SK-N-SH (cell line): ENCODE measurements at regions not wholly inside any gene's neighbourhood (a gene's known extent, or its start where the extent isn't known, plus 50 kb on each side); places are given as distances from the start of the nearest gene placed in this dataset.

Source experiments
- CTCF ChIA-PET: fragments of 300-600, 350-600 bp; formaldehyde crosslinking; extraction: SDS; loops from one replicate; lab custom pipeline; 2021; lab: Yijun Ruan, JAX
- POLR2A ChIA-PET: fragments of 350-600 bp; sonication (Branson Sonifier 250); formaldehyde crosslinking; extraction: SDS; loops from one replicate; lab custom pipeline; 2020; ENCODE audit warnings: antibody characterized with exemption, inconsistent platforms; lab: Yijun Ruan, JAX
- DNase-seq: peaks from one replicate; pipeline ENCODE4 v3.0.0; 2012
- H2AFZ ChIP-seq: fragments of 200-600 bp; sonication (generic); 2 replicates; pipeline ENCODE4 v1.8.1; 2016; ENCODE audit warnings: antibody characterized with exemption, mild to moderate bottlenecking, low read depth
- H3F3A ChIP-seq: fragments of 200-600 bp; sonication (generic); replicated peaks from 2 replicates; pipeline ENCODE3; 2016; ENCODE audit warnings: antibody characterized with exemption, mild to moderate bottlenecking; ENCODE audit not compliant: insufficient read depth
- H3K27ac ChIP-seq, 2 experiments: fragments of 200-500 bp in 1 of 2; fragments of 200-600 bp in 1 of 2; sonication (Bioruptor generic) in 1 of 2; sonication (generic), shearing (Covaris generic) in 1 of 2; 2 replicates each; pipeline versions ENCODE4 v1.5.1 to v1.6.1; 2014 to 2016; ENCODE audit warnings: low read depth in 2 of 2, inconsistent platforms in 1 of 2, low read length in 1 of 2, mild to moderate bottlenecking in 1 of 2, mixed read lengths in 1 of 2
- H3K27me3 ChIP-seq: fragments of 200-600 bp; sonication (generic), shearing (Covaris generic); 2 replicates; pipeline ENCODE4 v1.6.1; 2016; ENCODE audit warnings: mixed run types; ENCODE audit not compliant: insufficient read depth
- H3K36me3 ChIP-seq, 2 experiments: fragments of 200-500 bp in 1 of 2; fragments of 200-600 bp in 1 of 2; sonication (Bioruptor generic) in 1 of 2; sonication (generic) in 1 of 2; replicated peaks in 1 of 2; 2 replicates each; pipeline versions ENCODE3 to v1.5.1; 2014 to 2016; ENCODE audit warnings: low read length in 1 of 2, mild to moderate bottlenecking in 1 of 2; ENCODE audit not compliant: insufficient read depth in 2 of 2, control insufficient read depth in 1 of 2
- H3K4me1 ChIP-seq, 2 experiments: fragments of 200-500 bp in 1 of 2; fragments of 200-600 bp in 1 of 2; sonication (Bioruptor generic) in 1 of 2; sonication (generic), shearing (Covaris generic) in 1 of 2; 2 replicates each; pipeline versions ENCODE4 v1.5.1 to v1.6.1; 2014 to 2016; ENCODE audit warnings: low read depth in 1 of 2, low read length in 1 of 2, mixed run types in 1 of 2; ENCODE audit not compliant: insufficient read depth in 2 of 2, control insufficient read depth in 1 of 2
- H3K4me2 ChIP-seq: fragments of 200-600 bp; sonication (generic), shearing (Covaris generic); 2 replicates; pipeline ENCODE4 v1.6.1; 2017; ENCODE audit warnings: mixed run types
- H3K4me3 ChIP-seq, 2 experiments: fragments of 200-500 bp in 1 of 2; fragments of 200-600 bp in 1 of 2; sonication (Bioruptor generic) in 1 of 2; sonication (generic), shearing (Covaris generic) in 1 of 2; 2 replicates each; pipeline versions ENCODE4 v1.5.1 to v1.8.1; 2014 to 2016; ENCODE audit warnings: low read depth in 2 of 2, inconsistent platforms in 1 of 2, low read length in 1 of 2, mild to moderate bottlenecking in 1 of 2, mixed read lengths in 1 of 2, moderate library complexity in 1 of 2
- H3K79me2 ChIP-seq: fragments of 200-600 bp; sonication (generic); 2 replicates; pipeline ENCODE4 v1.8.1; 2017; ENCODE audit warnings: mild to moderate bottlenecking; ENCODE audit not compliant: insufficient read depth
- H3K9ac ChIP-seq: fragments of 200-600 bp; sonication (generic); 2 replicates; pipeline ENCODE4 v1.6.1; 2017; ENCODE audit warnings: mixed run types
- H3K9me2 ChIP-seq: fragments of 200-600 bp; sonication (generic); 2 replicates; pipeline ENCODE4 v1.6.1; 2017; ENCODE audit warnings: mixed run types
- H3K9me3 ChIP-seq: fragments of 200-600 bp; sonication (generic); 2 replicates; pipeline ENCODE4 v1.6.1; 2017; ENCODE audit warnings: mixed run types, mild to moderate bottlenecking, moderate library complexity
- H4K20me1 ChIP-seq: fragments of 200-600 bp; sonication (generic); 2 replicates; pipeline ENCODE4 v1.6.1; 2017; ENCODE audit warnings: mild to moderate bottlenecking, mixed run types; ENCODE audit not compliant: insufficient read depth
- EZH2phosphoT487 ChIP-seq: fragments of 200-600 bp; sonication (generic); IDR thresholded peaks from 2 replicates; pipeline ENCODE4 v1.6.1; 2017; ENCODE audit warnings: low read depth, mixed run types, mild to moderate bottlenecking, antibody characterized with exemption, moderate library complexity, borderline replicate concordance
- FOSL2 ChIP-seq: IDR thresholded peaks from 2 replicates; pipeline ENCODE4 v1.4.0; 2012; ENCODE audit warnings: low read depth, mild to moderate bottlenecking, moderate library complexity, borderline replicate concordance
- GABPA ChIP-seq: IDR thresholded peaks from 2 replicates; pipeline ENCODE4 v1.4.0; 2012; ENCODE audit warnings: low read depth, mild to moderate bottlenecking
- GATA2 ChIP-seq: sonication (generic); formaldehyde crosslinking; IDR thresholded peaks from 2 replicates; pipeline ENCODE4 v1.5.0; 2020; ENCODE audit warnings: mild to moderate bottlenecking, missing genetic modification reagents
- JUND ChIP-seq: IDR thresholded peaks from 2 replicates; pipeline ENCODE4 v1.4.0; 2012
- MXI1 ChIP-seq: IDR thresholded peaks from 2 replicates; pipeline ENCODE4 v1.6.1; 2012; ENCODE audit warnings: mild to moderate bottlenecking, low read depth, low read length, improper control_type of control experiment
- NRF1 ChIP-seq: IDR thresholded peaks from 2 replicates; pipeline ENCODE4 v1.6.1; 2012; ENCODE audit warnings: low read depth, mild to moderate bottlenecking, low read length
- RAD21 ChIP-seq: IDR thresholded peaks from 2 replicates; pipeline ENCODE4 v1.6.1; 2012; ENCODE audit warnings: mild to moderate bottlenecking, low read length
- TAF1 ChIP-seq: IDR thresholded peaks from 2 replicates; pipeline ENCODE4 v1.6.1; 2012; ENCODE audit warnings: low read depth, mild to moderate bottlenecking, low read length, moderate library complexity, borderline replicate concordance
- TEAD4 ChIP-seq: IDR thresholded peaks from 2 replicates; pipeline ENCODE4 v1.4.0; 2012; ENCODE audit warnings: mild to moderate bottlenecking, borderline replicate concordance; ENCODE audit not compliant: insufficient read depth
- WGBS: methylation state at CpG from one replicate; pipeline ENCODE4 v1.1.6; 2017; ENCODE audit warnings: low lambda C conversion rate; 5-methylcytosine and 5-hydroxymethylcytosine counted together
- TF ChIP-seq, protein P1 (sequence below): IDR thresholded peaks from 2 replicates; pipeline ENCODE4 v1.6.1; 2012; ENCODE audit warnings: mild to moderate bottlenecking, low read depth, low read length, moderate library complexity

- no peaks in the 10 kb centered on the region for H4K20me1 ChIP-seq
- no peak for DNase-seq
- H3K27ac ChIP-seq = no peak overlapping the region
- no peak overlapping the region for H3K4me2 ChIP-seq
- no peaks in the 10 kb centered on the region for H3K4me1 ChIP-seq
- no peaks in the 10 kb centered on the region for H3K9me3 ChIP-seq
- WGBS = 63% methylated on average over 1 of the region's 1 CpG
- H3K9me2 ChIP-seq = no peaks in the 10 kb centered on the region
- no peak overlapping the region for H3K4me3 ChIP-seq
- H3K27me3 ChIP-seq = no peaks in the 10 kb centered on the region
- no peaks in the 10 kb centered on the region for H3F3A ChIP-seq
- CTCF ChIA-PET = no interaction called here
- no peaks in the 10 kb centered on the region for H3K36me3 ChIP-seq
- no peak for TF ChIP-seq RAD21
- TF ChIP-seq MXI1 = no peak
- no peak for TF ChIP-seq GABPA
- no peak for TF ChIP-seq TEAD4
- TF ChIP-seq EZH2phosphoT487 = no peak
- TF ChIP-seq GATA2 (CRISPR knock-in tag) = no peak
- TF ChIP-seq NRF1 = no peak
- no peak overlapping the region for H3K9ac ChIP-seq
- POLR2A ChIA-PET = no interaction called here
- H2AFZ ChIP-seq = no peak overlapping the region
- H3K79me2 ChIP-seq = no peaks in the 10 kb centered on the region
These were observed 317.1 kb upstream of the SOX9 start for GRCh38 chr17:71803656-71804284.

GRCh38 chr17:71809537-71809936 is 311.3 kb upstream of the SOX9 start:
- H3K9me3 ChIP-seq = no peaks in the 10 kb centered on the region
- no peak overlapping the region for H2AFZ ChIP-seq
- no peaks in the 10 kb centered on the region for H3K79me2 ChIP-seq
- POLR2A ChIA-PET = no interaction called here
- H3K9me2 ChIP-seq = no peaks in the 10 kb centered on the region
- H3K4me2 ChIP-seq = no peak overlapping the region
- H3F3A ChIP-seq = peaks cover 11% of the 10 kb centered on the region
- H4K20me1 ChIP-seq = no peaks in the 10 kb centered on the region
- DNase-seq = no peak
- H3K36me3 ChIP-seq = no peaks in the 10 kb centered on the region
- H3K4me3 ChIP-seq = no peak overlapping the region
- no peaks in the 10 kb centered on the region for H3K4me1 ChIP-seq
- no peak overlapping the region for H3K27ac ChIP-seq
- H3K27me3 ChIP-seq = no peaks in the 10 kb centered on the region
- CTCF ChIA-PET = interaction anchor here (1.1 to 1.3 kb wide), 2 partner anchors 11 to 730 kb away, joined by 3 to 4 read pairs; no protein-coding TSS in a partner anchor
- no peak for TF ChIP-seq RAD21
- peak; percentile 40; the same call in 1 of the 2 replicates for TF ChIP-seq FOSL2
- peak; percentile 44; the same call in 1 of the 2 replicates for TF ChIP-seq JUND
- TF ChIP-seq TEAD4 = no peak
- TF ChIP-seq TAF1 = no peak
- TF ChIP-seq, protein P1, sequence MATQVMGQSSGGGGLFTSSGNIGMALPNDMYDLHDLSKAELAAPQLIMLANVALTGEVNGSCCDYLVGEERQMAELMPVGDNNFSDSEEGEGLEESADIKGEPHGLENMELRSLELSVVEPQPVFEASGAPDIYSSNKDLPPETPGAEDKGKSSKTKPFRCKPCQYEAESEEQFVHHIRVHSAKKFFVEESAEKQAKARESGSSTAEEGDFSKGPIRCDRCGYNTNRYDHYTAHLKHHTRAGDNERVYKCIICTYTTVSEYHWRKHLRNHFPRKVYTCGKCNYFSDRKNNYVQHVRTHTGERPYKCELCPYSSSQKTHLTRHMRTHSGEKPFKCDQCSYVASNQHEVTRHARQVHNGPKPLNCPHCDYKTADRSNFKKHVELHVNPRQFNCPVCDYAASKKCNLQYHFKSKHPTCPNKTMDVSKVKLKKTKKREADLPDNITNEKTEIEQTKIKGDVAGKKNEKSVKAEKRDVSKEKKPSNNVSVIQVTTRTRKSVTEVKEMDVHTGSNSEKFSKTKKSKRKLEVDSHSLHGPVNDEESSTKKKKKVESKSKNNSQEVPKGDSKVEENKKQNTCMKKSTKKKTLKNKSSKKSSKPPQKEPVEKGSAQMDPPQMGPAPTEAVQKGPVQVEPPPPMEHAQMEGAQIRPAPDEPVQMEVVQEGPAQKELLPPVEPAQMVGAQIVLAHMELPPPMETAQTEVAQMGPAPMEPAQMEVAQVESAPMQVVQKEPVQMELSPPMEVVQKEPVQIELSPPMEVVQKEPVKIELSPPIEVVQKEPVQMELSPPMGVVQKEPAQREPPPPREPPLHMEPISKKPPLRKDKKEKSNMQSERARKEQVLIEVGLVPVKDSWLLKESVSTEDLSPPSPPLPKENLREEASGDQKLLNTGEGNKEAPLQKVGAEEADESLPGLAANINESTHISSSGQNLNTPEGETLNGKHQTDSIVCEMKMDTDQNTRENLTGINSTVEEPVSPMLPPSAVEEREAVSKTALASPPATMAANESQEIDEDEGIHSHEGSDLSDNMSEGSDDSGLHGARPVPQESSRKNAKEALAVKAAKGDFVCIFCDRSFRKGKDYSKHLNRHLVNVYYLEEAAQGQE = no peak
- H3K9ac ChIP-seq = no peak overlapping the region
